ENCODE measurements at regions not wholly inside any gene's neighbourhood (a gene's known extent, or its start where the extent isn't known, plus 50 kb on each side); places are given as distances from the start of the nearest gene placed in this dataset.

DNA sequence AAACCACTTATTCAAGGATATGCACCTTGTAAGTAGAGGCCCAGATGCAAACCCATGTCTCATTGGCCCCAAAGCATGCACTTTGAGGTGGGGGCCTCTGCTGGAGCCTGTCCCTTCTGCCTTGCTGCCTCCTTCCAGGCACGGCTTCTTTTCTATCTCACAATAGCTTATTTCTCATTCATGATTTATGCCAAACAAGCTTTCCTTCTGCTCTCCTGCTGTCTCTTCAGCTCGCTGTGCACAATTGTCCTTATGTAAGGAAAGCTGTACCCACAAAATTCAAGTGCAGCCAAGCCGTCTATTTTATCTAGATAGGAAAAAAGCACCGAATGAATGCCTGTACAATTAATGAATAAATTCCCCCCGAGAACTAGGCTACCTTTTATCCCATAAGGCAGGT, 124.8 kb upstream of the PACRGL start:
- no peak for TF ChIP-seq ZNF70 (CRISPR knock-in tag; IDR thresholded peaks at IDR 0.05)
- TF ChIP-seq, protein P1, sequence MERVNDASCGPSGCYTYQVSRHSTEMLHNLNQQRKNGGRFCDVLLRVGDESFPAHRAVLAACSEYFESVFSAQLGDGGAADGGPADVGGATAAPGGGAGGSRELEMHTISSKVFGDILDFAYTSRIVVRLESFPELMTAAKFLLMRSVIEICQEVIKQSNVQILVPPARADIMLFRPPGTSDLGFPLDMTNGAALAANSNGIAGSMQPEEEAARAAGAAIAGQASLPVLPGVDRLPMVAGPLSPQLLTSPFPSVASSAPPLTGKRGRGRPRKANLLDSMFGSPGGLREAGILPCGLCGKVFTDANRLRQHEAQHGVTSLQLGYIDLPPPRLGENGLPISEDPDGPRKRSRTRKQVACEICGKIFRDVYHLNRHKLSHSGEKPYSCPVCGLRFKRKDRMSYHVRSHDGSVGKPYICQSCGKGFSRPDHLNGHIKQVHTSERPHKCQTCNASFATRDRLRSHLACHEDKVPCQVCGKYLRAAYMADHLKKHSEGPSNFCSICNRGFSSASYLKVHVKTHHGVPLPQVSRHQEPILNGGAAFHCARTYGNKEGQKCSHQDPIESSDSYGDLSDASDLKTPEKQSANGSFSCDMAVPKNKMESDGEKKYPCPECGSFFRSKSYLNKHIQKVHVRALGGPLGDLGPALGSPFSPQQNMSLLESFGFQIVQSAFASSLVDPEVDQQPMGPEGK (CRISPR knock-in tag; IDR thresholded peaks at IDR 0.05; ENCODE audit: borderline replicate concordance), result no peak
- TF ChIP-seq, protein P2, sequence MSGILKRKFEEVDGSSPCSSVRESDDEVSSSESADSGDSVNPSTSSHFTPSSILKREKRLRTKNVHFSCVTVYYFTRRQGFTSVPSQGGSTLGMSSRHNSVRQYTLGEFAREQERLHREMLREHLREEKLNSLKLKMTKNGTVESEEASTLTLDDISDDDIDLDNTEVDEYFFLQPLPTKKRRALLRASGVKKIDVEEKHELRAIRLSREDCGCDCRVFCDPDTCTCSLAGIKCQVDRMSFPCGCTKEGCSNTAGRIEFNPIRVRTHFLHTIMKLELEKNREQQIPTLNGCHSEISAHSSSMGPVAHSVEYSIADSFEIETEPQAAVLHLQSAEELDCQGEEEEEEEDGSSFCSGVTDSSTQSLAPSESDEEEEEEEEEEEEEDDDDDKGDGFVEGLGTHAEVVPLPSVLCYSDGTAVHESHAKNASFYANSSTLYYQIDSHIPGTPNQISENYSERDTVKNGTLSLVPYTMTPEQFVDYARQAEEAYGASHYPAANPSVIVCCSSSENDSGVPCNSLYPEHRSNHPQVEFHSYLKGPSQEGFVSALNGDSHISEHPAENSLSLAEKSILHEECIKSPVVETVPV (CRISPR knock-in tag; IDR thresholded peaks at IDR 0.05), result no peak
- no peak for TF ChIP-seq ZFP3 (CRISPR knock-in tag; IDR thresholded peaks at IDR 0.05)
- no peak for TF ChIP-seq RARB (CRISPR knock-in tag; IDR thresholded peaks at IDR 0.05)
- no peak for TF ChIP-seq BACH2 (CRISPR knock-in tag; IDR thresholded peaks at IDR 0.05; ENCODE audit: borderline replicate concordance)
- no peak for TF ChIP-seq PPARA (CRISPR knock-in tag; IDR thresholded peaks at IDR 0.05; ENCODE audit: borderline replicate concordance)
- TF ChIP-seq, protein P3, sequence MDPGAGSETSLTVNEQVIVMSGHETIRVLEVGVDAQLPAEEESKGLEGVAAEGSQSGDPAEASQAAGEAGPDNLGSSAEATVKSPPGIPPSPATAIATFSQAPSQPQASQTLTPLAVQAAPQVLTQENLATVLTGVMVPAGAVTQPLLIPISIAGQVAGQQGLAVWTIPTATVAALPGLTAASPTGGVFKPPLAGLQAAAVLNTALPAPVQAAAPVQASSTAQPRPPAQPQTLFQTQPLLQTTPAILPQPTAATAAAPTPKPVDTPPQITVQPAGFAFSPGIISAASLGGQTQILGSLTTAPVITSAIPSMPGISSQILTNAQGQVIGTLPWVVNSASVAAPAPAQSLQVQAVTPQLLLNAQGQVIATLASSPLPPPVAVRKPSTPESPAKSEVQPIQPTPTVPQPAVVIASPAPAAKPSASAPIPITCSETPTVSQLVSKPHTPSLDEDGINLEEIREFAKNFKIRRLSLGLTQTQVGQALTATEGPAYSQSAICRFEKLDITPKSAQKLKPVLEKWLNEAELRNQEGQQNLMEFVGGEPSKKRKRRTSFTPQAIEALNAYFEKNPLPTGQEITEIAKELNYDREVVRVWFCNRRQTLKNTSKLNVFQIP (CRISPR knock-in tag; IDR thresholded peaks at IDR 0.05; ENCODE audit: borderline replicate concordance, low read depth), result no peak
- TF ChIP-seq, protein P4, sequence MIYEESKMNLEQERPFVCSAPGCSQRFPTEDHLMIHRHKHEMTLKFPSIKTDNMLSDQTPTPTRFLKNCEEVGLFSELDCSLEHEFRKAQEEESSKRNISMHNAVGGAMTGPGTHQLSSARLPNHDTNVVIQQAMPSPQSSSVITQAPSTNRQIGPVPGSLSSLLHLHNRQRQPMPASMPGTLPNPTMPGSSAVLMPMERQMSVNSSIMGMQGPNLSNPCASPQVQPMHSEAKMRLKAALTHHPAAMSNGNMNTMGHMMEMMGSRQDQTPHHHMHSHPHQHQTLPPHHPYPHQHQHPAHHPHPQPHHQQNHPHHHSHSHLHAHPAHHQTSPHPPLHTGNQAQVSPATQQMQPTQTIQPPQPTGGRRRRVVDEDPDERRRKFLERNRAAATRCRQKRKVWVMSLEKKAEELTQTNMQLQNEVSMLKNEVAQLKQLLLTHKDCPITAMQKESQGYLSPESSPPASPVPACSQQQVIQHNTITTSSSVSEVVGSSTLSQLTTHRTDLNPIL (CRISPR knock-in tag; IDR thresholded peaks at IDR 0.05; ENCODE audit: low read depth), result no peak
- ATAC-seq, result no peak

DNA sequence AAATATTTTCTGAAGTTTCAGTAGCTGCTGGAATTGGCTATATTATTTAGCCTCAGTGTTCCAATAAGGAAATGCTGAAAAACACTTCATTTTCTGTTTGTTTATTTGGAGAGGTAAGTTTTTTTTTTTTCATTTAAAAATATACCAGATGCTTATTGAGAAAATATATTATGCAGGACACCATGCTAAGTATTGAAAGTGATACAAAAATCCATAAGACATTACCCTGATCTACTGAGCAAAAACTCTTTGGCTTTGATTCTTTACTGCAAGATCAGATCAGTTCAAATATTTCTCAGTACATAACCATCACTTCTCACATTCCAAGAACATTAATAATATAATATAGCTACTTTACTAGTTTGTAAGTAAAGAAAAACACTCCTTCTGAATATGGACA, 123.4 kb upstream of the PACRGL start:
- TF ChIP-seq PPARA (CRISPR knock-in tag; IDR thresholded peaks at IDR 0.05; ENCODE audit: borderline replicate concordance) (no peak), GLIS3 (CRISPR knock-in tag; IDR thresholded peaks at IDR 0.05) (no peak), CSDC2 (CRISPR knock-in tag; IDR thresholded peaks at IDR 0.05) (no peak), BACH2 (CRISPR knock-in tag; IDR thresholded peaks at IDR 0.05; ENCODE audit: borderline replicate concordance) (no peak), SNAI2 (CRISPR knock-in tag; IDR thresholded peaks at IDR 0.05) (no peak), ZFP3 (CRISPR knock-in tag; IDR thresholded peaks at IDR 0.05) (no peak), ZFP30 (CRISPR knock-in tag; IDR thresholded peaks at IDR 0.05) (no peak), RARB (CRISPR knock-in tag; IDR thresholded peaks at IDR 0.05) (no peak), ZNF70 (CRISPR knock-in tag; IDR thresholded peaks at IDR 0.05) (no peak), TCF4 (CRISPR knock-in tag; IDR thresholded peaks at IDR 0.05; ENCODE audit: borderline replicate concordance) (no peak), ARNTL (CRISPR knock-in tag; IDR thresholded peaks at IDR 0.05; ENCODE audit: borderline replicate concordance, low read depth) (no peak), ZNF8 (CRISPR knock-in tag; IDR thresholded peaks at IDR 0.05) (no peak), ZNF565 (CRISPR knock-in tag; conservative IDR thresholded peaks at IDR 0.05; ENCODE audit: low read depth) (no peak), TOX (CRISPR knock-in tag; IDR thresholded peaks at IDR 0.05; ENCODE audit: borderline replicate concordance) (no peak), OSR1 (CRISPR knock-in tag; IDR thresholded peaks at IDR 0.05) (no peak)
- TF ChIP-seq, protein P2 (CRISPR knock-in tag; IDR thresholded peaks at IDR 0.05), result no peak
- TF ChIP-seq, protein P4 (CRISPR knock-in tag; IDR thresholded peaks at IDR 0.05; ENCODE audit: low read depth), result no peak
- TF ChIP-seq, protein P3 (CRISPR knock-in tag; IDR thresholded peaks at IDR 0.05; ENCODE audit: borderline replicate concordance, low read depth), result no peak
- TF ChIP-seq, protein P1 (CRISPR knock-in tag; IDR thresholded peaks at IDR 0.05; ENCODE audit: borderline replicate concordance), result no peak
- ATAC-seq, result no peak
